Fibroblast of the aortic adventitia (primary cell): ENCODE measurements at regions not wholly inside any gene's neighbourhood (a gene's known extent, or its start where the extent isn't known, plus 50 kb on each side); places are given as distances from the start of the nearest gene placed in this dataset.

Experiments used
- DNase-seq: peaks from one replicate; pipeline ENCODE4 v3.0.0-alpha.2; 2010; ENCODE audit warnings: low read depth
- H3K4me3 ChIP-seq: 2 replicates; pipeline ENCODE4 v1.5.1; 2011; ENCODE audit warnings: low read depth, mild to moderate bottlenecking, control low read depth, low read length, moderate library complexity
- CTCF ChIP-seq: IDR thresholded peaks from 2 replicates; pipeline ENCODE4 v1.5.1; 2011; ENCODE audit warnings: mild to moderate bottlenecking, low read length, control low read depth, inconsistent platforms; ENCODE audit not compliant: insufficient read depth

- DNase-seq = no peak
- H3K4me3 ChIP-seq = no peak overlapping the region
- no peak for TF ChIP-seq CTCF
Measured at GRCh38 chr3:146894406-146894805, 289.3 kb upstream of the PLSCR5 start.

- no peak for DNase-seq
- TF ChIP-seq CTCF = no peak
- no peak overlapping the region for H3K4me3 ChIP-seq
Measured at GRCh38 chr3:146892041-146892440, 286.9 kb upstream of the PLSCR5 start.

- DNase-seq = no peak
Measured at GRCh38 chr3:146889626-146890025, 284.5 kb upstream of the PLSCR5 start.

GRCh38 chr3:146888176-146888575 is 283.0 kb upstream of the PLSCR5 start:
- no peak overlapping the region for H3K4me3 ChIP-seq
- DNase-seq = no peak
- TF ChIP-seq CTCF = no peak

More at GRCh38 chr3:146889626-146890025, 284.5 kb upstream of the PLSCR5 start:
- no peak overlapping the region for H3K4me3 ChIP-seq
- TF ChIP-seq CTCF = no peak

- no peak for TF ChIP-seq CTCF
- no peak overlapping the region for H3K4me3 ChIP-seq
- no peak for DNase-seq
Measured at GRCh38 chr3:146884721-146885120, 279.6 kb upstream of the PLSCR5 start.

- peak; percentile 37 for DNase-seq
- no peak overlapping the region for H3K4me3 ChIP-seq
- TF ChIP-seq CTCF = no peak
Measured at GRCh38 chr3:146884296-146884695, 279.1 kb upstream of the PLSCR5 start.

- DNase-seq = no peak
- no peak overlapping the region for H3K4me3 ChIP-seq
- TF ChIP-seq CTCF = no peak
Measured at GRCh38 chr3:146883288-146883687, 278.1 kb upstream of the PLSCR5 start.
